ENCODE measurements at regions not wholly inside any gene's neighbourhood (a gene's known extent, or its start where the extent isn't known, plus 50 kb on each side); places are given as distances from the start of the nearest gene placed in this dataset.

- no peak overlapping the region for H3K4me3 ChIP-seq (replicated peaks; ENCODE audit: insufficient read depth, low read length)
- no peak for DNase-seq (ENCODE audit: low read depth in 1 of 2, low spot score in 1 of 2)
- TF ChIP-seq SPI1 (IDR thresholded peaks at IDR 0.05; ENCODE audit: borderline replicate concordance, low read depth) (no peak), GABPA (IDR thresholded peaks at IDR 0.05; ENCODE audit: low read depth) (no peak), CTCF (IDR thresholded peaks at IDR 0.05; ENCODE audit: insufficient read depth, low read length) (no peak), REST (IDR thresholded peaks at IDR 0.05; ENCODE audit: insufficient replicate concordance, low read depth) (no peak), POLR2AphosphoS5 (IDR thresholded peaks at IDR 0.05; ENCODE audit: low read depth) (no peak)
- no peak overlapping the region for H3K27ac ChIP-seq (replicated peaks)
- no peaks in the 10 kb centered on the region for H3K27me3 ChIP-seq (ENCODE audit: insufficient read depth, poor library complexity, severe bottlenecking)
These were observed 341.6 kb upstream of the CDH7 start for GRCh38 chr18:65409261-65409660.

GRCh38 chr18:65403534-65403933 lies 347.3 kb upstream of the CDH7 start:
- H3K27ac ChIP-seq (replicated peaks), result no peak overlapping the region
- H3K4me3 ChIP-seq (replicated peaks; ENCODE audit: insufficient read depth, low read length), result no peak overlapping the region
- TF ChIP-seq CTCF (IDR thresholded peaks at IDR 0.05; ENCODE audit: insufficient read depth, low read length), result no peak
- no peak for TF ChIP-seq POLR2AphosphoS5 (IDR thresholded peaks at IDR 0.05; ENCODE audit: low read depth)
- no peak for TF ChIP-seq SPI1 (IDR thresholded peaks at IDR 0.05; ENCODE audit: borderline replicate concordance, low read depth)
- TF ChIP-seq GABPA (IDR thresholded peaks at IDR 0.05; ENCODE audit: low read depth), result no peak
- no peak for TF ChIP-seq REST (IDR thresholded peaks at IDR 0.05; ENCODE audit: insufficient replicate concordance, low read depth)
- DNase-seq (ENCODE audit: low read depth in 1 of 2, low spot score in 1 of 2), result no peak
- H3K27me3 ChIP-seq (ENCODE audit: insufficient read depth, poor library complexity, severe bottlenecking), result no peaks in the 10 kb centered on the region

GRCh38 chr18:65399091-65399490 lies 351.7 kb upstream of the CDH7 start:
- Histone ChIP-seq H3K27ac (replicated peaks) (no peak overlapping the region), H3K4me3 (replicated peaks; ENCODE audit: insufficient read depth, low read length) (no peak overlapping the region), H3K27me3 (ENCODE audit: insufficient read depth, poor library complexity, severe bottlenecking) (no peaks in the 10 kb centered on the region)
- TF ChIP-seq SPI1 (IDR thresholded peaks at IDR 0.05; ENCODE audit: borderline replicate concordance, low read depth) (no peak), REST (IDR thresholded peaks at IDR 0.05; ENCODE audit: insufficient replicate concordance, low read depth) (no peak), GABPA (IDR thresholded peaks at IDR 0.05; ENCODE audit: low read depth) (no peak), CTCF (IDR thresholded peaks at IDR 0.05; ENCODE audit: insufficient read depth, low read length) (no peak), POLR2AphosphoS5 (IDR thresholded peaks at IDR 0.05; ENCODE audit: low read depth) (no peak)
- DNase-seq (ENCODE audit: low read depth in 1 of 2, low spot score in 1 of 2), result no peak
